ENCODE measurements at regions not wholly inside any gene's neighbourhood (a gene's known extent, or its start where the extent isn't known, plus 50 kb on each side); places are given as distances from the start of the nearest gene placed in this dataset.

GRCh38 chr7:118060692-118061091 is 123.3 kb upstream of the LSM8 start (continued):
- TF ChIP-seq REST (IDR thresholded peaks at IDR 0.05): no peak
- TF ChIP-seq GABPA (IDR thresholded peaks at IDR 0.05 in 1 of 2, conservative IDR thresholded peaks at IDR 0.05 in 1 of 2): no peak
- no peak for TF ChIP-seq JUND (IDR thresholded peaks at IDR 0.05)
- no peak for TF ChIP-seq CTCF (IDR thresholded peaks at IDR 0.05; ENCODE audit: low read depth, low read length, missing input control)

GRCh38 chr7:118061386-118061785 is 122.6 kb upstream of the LSM8 start:
- Histone ChIP-seq H3K36me3 (ENCODE audit: control insufficient read depth in 4 of 4, insufficient read depth in 3 of 4, low read depth in 1 of 4, low read length in 3 of 4) (no peaks in the 10 kb centered on the region), H3K4me1 (ENCODE audit: control insufficient read depth in 4 of 4, insufficient read depth in 4 of 4, low read length in 3 of 4) (no peaks in the 10 kb centered on the region), H3K9me3 (ENCODE audit: control insufficient read depth in 4 of 4, low read length in 3 of 4) (no peaks in the 10 kb centered on the region), H3K4me3 (ENCODE audit: low read depth in 1 of 3, low read length in 3 of 3) (no peak overlapping the region), H3K27me3 (ENCODE audit: control insufficient read depth in 4 of 4, insufficient read depth in 4 of 4, low read length in 3 of 4) (no peaks in the 10 kb centered on the region), H3K9ac (ENCODE audit: low read depth in 1 of 2, low read length in 2 of 2) (no peak overlapping the region), H3K27ac (ENCODE audit: low read depth in 1 of 2, low read length in 2 of 2) (no peak overlapping the region)
- no peak for DNase-seq (ENCODE audit: low spot score)
- TF ChIP-seq JUND (IDR thresholded peaks at IDR 0.05) (no peak), FOXA1 (IDR thresholded peaks at IDR 0.05) (no peak), ATF3 (IDR thresholded peaks at IDR 0.05) (no peak), YY1 (IDR thresholded peaks at IDR 0.05) (no peak), REST (IDR thresholded peaks at IDR 0.05) (no peak), HNF4G (IDR thresholded peaks at IDR 0.05) (no peak), RXRA (IDR thresholded peaks at IDR 0.05) (no peak), TAF1 (conservative IDR thresholded peaks at IDR 0.05) (no peak)
- TF ChIP-seq, protein P1, sequence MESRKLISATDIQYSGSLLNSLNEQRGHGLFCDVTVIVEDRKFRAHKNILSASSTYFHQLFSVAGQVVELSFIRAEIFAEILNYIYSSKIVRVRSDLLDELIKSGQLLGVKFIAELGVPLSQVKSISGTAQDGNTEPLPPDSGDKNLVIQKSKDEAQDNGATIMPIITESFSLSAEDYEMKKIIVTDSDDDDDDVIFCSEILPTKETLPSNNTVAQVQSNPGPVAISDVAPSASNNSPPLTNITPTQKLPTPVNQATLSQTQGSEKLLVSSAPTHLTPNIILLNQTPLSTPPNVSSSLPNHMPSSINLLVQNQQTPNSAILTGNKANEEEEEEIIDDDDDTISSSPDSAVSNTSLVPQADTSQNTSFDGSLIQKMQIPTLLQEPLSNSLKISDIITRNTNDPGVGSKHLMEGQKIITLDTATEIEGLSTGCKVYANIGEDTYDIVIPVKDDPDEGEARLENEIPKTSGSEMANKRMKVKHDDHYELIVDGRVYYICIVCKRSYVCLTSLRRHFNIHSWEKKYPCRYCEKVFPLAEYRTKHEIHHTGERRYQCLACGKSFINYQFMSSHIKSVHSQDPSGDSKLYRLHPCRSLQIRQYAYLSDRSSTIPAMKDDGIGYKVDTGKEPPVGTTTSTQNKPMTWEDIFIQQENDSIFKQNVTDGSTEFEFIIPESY (IDR thresholded peaks at IDR 0.05): no peak
- WGBS: 79% methylated on average over 6 of the region's 6 CpGs

Measured in liver (tissue), 8 donors.